H54 (cell line): ENCODE measurements at regions not wholly inside any gene's neighbourhood (a gene's known extent, or its start where the extent isn't known, plus 50 kb on each side); places are given as distances from the start of the nearest gene placed in this dataset.

Experiments
- DNase-seq: peaks from one replicate; pipeline ENCODE4 v3.0.0; 2011; ENCODE audit warnings: low spot score, mixed read lengths; ENCODE audit not compliant: insufficient read length
- FAIRE-seq: peaks from 3 replicates; lab custom pipeline; 2011; peaks lifted over from hg19 to GRCh38; lab: Jason Lieb, UNC
- POLR2A ChIP-seq: IDR thresholded peaks from 2 replicates; pipeline ENCODE4 v1.6.1; 2011; ENCODE audit warnings: low read depth, mild to moderate bottlenecking, low read length

DNA sequence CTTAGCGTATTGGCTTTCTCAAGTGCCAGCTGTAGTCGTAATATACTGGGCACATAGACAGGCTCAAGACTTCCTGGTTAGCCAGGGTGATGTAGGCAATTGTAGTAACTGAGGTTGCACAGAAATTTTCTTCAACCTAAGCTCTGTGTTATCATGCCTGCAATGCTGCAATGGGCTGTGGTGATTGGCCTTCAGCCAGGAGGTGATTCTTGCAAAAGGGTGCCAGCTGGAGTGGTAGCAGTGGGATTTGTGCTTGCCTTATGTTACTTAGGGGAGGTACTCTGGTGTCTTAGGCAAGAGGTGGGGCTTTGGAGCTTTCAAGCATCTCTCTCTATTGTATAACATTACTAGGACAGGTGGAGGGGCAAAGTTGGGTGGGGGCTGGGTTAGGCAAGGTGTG, 495.1 kb downstream of the CDH11 start:
- no peak for TF ChIP-seq POLR2A
- DNase-seq (no peak), FAIRE-seq (no peak)

DNA sequence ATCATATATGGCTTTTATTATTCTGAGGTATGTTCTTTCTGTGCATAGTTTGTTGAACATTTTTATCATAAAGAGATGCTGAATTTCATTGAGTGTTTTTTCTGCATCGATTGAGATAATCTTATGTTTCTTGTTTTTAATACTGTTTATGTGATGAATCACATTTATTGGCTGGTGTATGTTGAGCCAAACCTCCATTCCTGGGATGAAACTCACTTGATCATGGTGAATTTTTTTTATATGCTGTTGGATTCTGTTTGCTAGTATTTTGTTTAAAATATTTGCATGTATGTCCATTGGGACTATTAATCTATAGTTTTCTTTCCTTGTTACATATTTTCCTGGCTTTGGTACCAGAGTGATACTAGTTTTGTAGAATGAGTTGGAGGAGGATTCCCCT, 500.2 kb downstream of the CDH11 start:
- FAIRE-seq, result no peak

GRCh38 chr16:64617836-64618476, 503.9 kb downstream of the CDH11 start:
- no peak for FAIRE-seq
- TF ChIP-seq POLR2A, result no peak
- no peak for DNase-seq

More for the DNA sequence above, 500.2 kb downstream of the CDH11 start:
- no peak for TF ChIP-seq POLR2A
- no peak for DNase-seq

- no peak for DNase-seq
- no peak for FAIRE-seq
- no peak for TF ChIP-seq POLR2A
Measured at GRCh38 chr16:64615630-64616280, 506.1 kb downstream of the CDH11 start.

GRCh38 chr16:64596196-64596595, 525.7 kb downstream of the CDH11 start:
- TF ChIP-seq POLR2A, result no peak
- FAIRE-seq, result no peak
- DNase-seq, result no peak

DNA sequence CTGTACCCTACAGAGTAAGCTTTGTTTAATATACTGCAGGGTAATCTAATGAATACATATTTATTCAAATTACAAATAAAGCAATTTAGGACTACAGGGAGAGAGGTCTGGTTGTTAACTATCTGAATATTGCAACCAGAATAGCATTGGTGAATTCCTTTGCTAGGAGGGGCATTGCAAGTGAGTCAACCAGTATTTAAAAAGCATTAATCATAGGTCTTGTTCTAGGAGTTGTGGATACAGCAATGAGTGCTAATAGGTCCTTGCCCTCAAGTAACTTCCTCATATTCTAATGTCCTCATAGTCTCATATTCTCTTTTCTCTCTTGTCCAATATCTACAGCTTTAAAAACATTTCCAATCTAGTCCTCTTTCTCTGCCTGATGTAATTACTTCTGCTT, 531.4 kb downstream of the CDH11 start:
- no peak for DNase-seq
- no peak for FAIRE-seq
- no peak for TF ChIP-seq POLR2A

GRCh38 chr16:64589836-64590235, 532.0 kb downstream of the CDH11 start:
- FAIRE-seq (no peak), DNase-seq (no peak)
- no peak for TF ChIP-seq POLR2A

- no peak for TF ChIP-seq POLR2A
- no peak for FAIRE-seq
Measured at GRCh38 chr16:64586781-64587180, 535.1 kb downstream of the CDH11 start.

DNA sequence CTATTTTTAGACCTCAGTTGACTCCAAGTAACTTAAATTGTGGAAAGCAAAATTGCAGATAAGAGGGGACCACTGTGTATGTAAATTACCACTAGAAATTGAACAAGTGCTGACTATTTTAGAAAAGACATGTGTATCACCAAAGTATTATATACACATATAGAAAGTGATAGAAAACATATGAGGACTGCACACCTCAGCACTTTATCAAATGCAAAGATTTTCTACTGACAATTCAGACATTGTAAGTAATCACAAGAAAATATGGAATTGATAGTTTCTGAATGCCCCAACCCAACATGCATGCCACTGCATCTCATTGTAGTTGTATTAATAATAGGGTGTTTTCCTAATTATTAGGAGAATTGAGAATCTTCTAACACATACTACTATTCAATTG, 536.5 kb downstream of the CDH11 start:
- no peak for TF ChIP-seq POLR2A
- DNase-seq, result no peak
- no peak for FAIRE-seq

More at GRCh38 chr16:64586781-64587180, 535.1 kb downstream of the CDH11 start:
- no peak for DNase-seq

DNA sequence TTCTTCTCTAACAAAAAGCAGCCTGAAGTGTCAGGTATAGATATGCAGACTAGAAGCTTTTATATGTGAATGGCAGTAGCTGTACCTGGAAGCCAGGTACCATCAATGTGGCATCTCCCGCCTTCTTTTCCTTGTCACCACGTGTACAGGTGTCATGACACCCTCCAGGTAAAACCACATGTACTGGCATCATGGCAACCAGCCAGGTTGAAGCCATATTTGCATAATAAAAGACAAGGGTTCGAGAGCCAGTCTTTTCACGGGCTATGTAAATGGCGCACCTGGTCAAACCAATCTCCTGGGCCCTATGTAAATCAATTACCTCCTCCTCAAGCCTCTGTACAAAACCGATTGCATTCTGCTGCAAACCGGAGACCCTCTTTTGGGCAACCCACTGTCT, 541.3 kb downstream of the CDH11 start:
- no peak for TF ChIP-seq POLR2A
- FAIRE-seq, result no peak
- no peak for DNase-seq

GRCh38 chr16:64579712-64580111, 542.2 kb downstream of the CDH11 start:
- FAIRE-seq (no peak), DNase-seq (no peak)
- no peak for TF ChIP-seq POLR2A

GRCh38 chr16:64545768-64546167, 576.1 kb downstream of the CDH11 start:
- FAIRE-seq, result no peak
- TF ChIP-seq POLR2A, result no peak

GRCh38 chr16:64544859-64545258, 577.0 kb downstream of the CDH11 start:
- no peak for TF ChIP-seq POLR2A
- DNase-seq (no peak), FAIRE-seq (no peak)

More at GRCh38 chr16:64545768-64546167, 576.1 kb downstream of the CDH11 start:
- no peak for DNase-seq

DNA sequence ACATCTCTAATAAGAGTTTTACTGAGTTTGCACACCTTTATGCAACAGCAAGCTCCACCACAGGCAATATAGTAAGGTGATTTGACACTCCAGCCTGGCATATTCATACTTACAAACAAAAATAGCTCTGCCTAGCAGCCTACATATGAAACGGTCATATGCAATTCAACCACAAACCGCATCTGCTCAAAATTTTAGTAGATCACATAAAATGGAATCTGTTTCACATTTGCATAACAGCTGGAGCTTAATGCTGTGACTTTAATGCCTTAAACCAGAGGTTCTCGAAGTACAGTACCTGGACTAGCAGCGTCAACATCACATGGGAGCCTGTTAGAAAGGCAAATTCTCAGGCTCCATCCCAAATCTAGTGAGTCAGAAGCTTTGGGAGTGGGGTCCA, 578.4 kb downstream of the CDH11 start:
- no peak for TF ChIP-seq POLR2A
- no peak for DNase-seq
- FAIRE-seq, result no peak

- TF ChIP-seq POLR2A, result no peak
- DNase-seq (no peak), FAIRE-seq (no peak)
Measured at GRCh38 chr16:64543031-64543430, 578.8 kb downstream of the CDH11 start.
